NCI-H748 (cell line): ENCODE measurements at regions not wholly inside any gene's neighbourhood (a gene's known extent, or its start where the extent isn't known, plus 50 kb on each side); places are given as distances from the start of the nearest gene placed in this dataset.
"Not testable (repeated sequence)": the region's sequence is repeated elsewhere in the genome, so short reads cannot be mapped to it uniquely, and the experiment has no call there.

Source experiments
- DNase-seq: peaks from one replicate; lab custom pipeline; 2025; ENCODE audit not compliant: unreplicated experiment; lab: John Stamatoyannopoulos, UW

DNA sequence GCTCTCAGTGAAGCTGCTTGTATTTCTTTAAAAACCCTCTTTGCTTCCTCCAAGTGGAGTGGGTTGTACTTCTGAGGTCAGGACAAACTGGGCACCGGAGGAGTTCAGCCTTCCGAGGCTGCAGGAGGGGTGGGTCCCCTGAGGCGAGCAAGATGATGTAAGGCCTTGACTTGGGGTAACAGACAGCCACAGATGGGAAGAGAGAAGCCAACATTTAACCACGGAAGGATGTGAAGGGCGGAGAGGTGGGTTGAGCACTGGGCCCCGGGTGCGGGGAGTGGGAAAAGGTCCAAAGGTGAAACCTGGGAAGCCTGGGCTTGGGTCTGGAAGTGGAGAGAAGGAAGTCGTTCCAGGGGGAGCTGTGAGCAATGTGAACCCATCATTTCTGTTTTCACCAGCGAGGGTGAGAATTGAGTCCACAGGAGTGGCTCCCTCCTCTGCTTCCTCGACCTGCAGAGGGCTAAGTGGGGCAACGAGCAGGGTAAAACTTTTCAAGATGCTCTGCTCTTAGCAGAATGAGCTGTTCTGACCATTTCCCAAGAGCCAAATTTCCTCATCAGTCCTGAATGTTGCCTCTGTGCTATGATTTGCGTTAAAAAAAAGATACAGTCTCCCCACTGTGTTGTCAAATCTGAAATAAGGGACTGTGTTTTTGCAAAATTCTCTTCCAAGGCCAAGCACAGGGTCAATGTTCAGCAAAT, 137.7 kb upstream of the CRHR1 start:
- no peak for DNase-seq

DNA sequence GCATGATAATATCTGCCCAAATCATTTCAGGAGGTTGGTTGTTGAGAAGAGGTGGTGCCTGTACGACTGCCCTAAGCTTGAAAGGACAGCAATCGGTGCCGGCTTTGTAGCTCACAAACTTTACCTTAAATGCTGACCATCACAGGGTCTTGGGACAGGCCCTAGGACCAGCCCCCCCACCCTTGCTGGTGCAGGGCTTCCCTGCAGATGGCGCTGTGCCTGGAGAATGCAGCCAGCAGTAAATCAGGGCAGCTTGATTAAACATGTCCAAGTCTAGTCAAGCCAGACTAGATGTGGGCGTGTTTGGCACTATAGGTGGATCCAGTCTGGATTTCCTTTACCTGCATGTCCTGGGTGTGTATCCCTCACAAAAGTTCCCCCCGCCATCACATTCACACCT, 135.5 kb upstream of the CRHR1 start:
- DNase-seq, result peak; percentile 20

DNA sequence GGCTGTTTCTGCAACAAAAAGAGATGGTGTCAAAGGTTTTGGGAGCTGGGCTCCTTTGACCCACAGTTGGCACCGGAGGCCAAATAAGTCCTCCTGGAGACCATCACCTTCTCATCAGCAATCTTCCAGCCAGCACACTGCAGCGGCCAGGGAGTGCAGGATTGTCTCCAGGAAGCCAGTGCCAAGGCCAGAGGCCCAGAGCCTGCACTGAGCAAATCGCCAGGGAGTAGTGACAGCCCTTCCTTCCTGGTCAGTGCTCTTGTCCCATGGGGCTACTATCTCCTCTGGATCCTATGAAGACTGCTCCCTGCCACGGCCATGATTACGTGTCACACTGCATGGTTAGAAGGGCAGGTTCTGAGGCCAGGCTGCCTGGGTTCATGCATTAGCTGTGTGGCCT, 134.3 kb upstream of the CRHR1 start:
- no peak for DNase-seq

DNA sequence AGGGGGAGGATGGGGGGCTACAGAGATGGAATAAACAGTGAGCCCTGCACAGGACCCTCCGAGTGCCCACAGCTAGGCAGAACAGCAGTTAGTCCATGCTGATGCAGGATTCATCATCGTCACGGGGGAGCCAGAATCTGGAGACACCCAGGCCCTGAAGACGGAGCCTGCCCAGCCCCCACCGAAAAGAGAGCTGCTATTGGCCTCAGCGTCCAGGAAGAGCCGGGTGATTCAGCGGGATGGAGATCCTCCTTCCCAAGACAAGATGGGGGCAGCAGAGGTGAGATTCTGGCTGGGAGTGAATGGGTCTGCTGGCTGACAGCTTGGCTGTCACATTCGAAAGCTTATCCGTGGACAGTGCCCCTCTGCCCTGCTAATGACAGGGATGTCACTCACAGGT, 133.6 kb upstream of the CRHR1 start:
- DNase-seq, result no peak

DNA sequence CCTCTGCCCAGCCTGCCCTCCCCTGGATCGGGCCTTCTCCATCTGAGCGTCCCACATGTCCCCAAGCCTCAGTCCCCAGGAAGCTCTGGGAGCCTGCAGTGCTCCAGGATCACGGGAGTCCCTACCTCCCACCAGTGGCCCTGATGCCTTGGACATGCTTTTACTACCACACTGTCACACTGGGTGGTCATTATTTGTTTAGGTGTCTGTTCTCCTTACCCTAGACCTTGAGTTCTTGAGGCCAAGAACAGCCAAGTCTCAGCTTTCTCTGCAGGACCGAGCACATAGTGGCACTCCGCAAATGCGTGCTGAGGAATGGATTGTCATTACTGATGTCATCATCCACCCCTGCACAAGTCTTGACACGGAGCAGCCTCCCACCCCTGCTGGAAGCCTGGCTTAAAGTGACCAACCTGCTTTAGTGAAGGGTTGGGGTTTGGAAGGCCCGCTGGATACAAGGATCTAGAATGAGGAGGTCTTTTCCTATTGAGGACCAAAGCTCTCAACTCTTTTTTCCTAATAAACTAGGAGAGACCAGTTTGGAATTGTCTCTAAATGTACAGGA, 132.9 kb upstream of the CRHR1 start:
- DNase-seq, result no peak

DNA sequence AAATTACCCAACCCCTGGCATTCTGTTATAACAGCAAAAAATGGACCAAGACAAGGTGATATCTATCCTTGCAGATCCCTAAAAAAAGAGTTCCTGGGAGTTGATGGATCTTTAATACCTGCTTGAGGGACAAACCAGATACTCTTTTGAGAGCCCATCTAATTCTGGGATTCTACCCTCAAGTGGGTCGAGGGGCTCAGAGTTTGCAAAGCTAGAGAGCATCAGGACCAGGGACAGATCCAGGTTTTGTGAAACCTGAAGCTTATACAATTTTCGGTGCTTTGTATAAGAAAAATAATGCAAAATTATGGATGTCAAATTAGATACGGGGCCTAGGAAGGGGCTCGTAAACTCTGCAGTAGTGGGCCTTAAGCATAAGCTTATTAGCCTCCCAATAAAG, 130.5 kb upstream of the CRHR1 start:
- no peak for DNase-seq

DNA sequence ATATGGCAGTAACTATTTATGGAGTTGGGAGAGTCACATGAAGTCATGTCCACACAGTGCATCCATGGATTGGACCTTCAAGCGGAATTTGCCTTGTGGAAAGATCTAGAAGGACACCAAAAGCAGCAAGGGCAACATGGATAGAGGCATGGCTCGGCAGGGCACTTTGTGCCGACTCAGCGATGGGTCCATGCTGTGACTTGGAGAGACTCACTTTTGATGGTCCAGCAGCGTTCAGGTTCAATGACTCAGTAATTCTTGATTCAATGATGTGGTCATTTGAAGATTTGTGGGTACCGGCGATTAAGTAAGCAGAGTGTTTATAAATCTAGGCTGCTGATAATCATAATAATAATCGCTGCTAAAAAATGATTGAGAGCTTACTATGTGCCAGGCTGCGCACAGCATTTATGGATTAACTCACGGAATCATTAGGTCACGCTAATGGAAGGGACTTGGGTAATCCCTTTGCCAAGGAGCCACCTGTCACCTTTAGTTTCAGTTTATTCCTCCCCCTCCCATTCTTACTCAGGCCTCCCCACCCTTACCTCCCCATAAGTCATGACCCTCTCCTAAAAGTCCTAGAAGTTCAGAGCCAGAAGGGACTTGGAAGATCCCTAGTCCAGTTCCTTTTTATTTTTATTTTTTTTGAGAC, 127.5 kb upstream of the CRHR1 start:
- no peak for DNase-seq

DNA sequence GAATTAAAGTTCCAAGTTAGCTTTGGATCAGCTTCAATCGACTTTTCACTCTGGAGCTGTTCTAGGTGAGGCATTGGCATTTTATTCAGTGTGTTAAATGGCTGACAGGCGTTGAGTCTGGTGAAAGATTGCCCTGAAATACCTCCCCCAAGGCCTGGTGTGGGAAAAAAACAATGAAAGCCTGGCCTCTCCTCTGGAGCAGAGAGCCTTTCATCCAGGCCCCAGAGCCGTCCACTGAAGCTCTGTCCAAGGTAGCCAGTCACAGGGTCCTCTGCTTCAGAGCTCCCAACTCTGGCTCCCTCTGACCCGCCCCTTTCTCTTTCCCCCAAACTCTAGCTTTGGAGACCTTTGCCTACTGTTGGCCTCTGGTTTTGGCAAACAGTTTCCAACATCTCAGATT, 123.6 kb upstream of the CRHR1 start:
- no peak for DNase-seq

DNA sequence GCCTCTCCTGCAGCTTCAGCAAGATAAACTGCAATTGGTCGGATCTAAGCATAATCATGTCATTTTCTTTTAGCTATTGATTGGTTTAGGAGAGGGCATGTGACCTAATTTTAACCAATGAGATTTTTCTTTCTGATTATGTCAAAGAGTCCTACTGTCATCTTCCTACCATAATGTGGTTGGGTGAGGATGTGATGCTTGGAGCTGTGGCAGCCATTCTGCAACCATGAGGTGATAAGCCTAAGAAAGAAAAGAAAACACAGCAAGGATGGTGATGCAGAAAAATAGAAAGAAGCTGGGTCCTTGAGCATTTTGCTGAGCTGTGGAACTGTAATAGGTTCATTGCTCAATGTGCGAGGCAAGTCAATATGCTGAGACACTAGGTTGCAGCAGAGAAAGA, 121.7 kb upstream of the CRHR1 start:
- no peak for DNase-seq

DNA sequence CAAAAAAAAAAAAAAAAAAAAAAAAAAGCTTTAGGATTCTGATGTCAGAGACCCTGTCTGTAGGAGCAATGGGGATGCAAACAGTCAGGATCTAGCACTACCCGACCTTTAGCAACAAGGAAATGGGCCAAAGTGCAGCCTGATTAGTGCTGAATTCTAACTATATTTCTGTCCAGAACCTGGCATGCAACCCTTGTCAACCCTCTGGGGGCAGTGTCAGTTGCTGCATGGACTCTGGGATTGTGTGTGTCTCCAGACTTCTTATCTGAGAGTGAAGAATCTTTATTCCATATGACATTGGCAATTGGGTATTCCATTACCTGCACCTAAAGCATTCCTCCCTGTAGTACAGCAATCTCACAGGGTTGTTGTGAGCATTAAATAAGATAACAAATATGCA, 120.3 kb upstream of the CRHR1 start:
- DNase-seq, result no peak

DNA sequence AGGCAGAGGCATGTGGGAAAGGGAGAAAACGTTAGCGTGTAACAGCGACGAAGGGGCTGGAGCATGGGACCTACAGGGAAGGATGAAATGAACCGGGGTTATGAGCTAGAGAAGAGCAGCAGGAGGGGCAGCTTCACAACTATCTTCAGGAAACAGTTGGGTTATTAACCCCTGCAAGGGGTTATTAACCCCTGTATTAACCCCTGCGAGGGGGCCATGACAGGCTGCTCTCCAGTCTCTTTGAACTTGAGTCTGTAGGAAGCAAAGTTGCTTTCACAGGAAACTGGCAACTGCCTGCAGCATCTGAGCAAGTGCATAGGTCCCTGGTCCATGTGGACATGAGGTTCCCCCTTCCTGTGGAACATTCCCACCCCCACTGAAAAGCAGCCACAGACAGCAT, 119.2 kb upstream of the CRHR1 start:
- DNase-seq, result no peak

DNA sequence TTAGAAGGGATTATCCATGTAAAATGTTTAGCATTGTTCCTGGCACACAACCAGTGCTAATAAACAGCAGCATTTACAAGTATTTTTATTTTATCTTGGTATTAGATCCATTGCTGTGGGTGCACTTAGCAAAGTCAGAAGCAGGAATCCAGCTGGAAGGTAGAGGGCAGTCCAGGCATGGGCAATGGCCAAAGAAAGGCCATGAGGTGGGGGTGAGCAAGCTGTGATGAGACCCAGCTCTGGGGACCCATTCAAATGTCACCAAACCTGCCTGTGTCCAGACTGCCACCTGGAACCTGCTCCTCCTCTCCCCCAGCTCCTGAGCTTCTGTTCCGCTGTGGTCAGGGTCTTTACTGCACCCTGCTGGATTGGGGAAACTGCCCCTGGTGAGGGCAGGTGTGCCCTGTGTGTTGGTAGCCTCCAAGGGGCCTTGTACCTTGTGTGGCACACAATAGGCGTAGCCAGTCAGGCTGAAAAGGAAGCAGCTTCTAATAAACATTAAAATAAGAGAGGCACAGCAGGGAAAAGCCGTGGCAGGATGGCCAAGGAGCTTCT, 118.0 kb upstream of the CRHR1 start:
- no peak for DNase-seq

DNA sequence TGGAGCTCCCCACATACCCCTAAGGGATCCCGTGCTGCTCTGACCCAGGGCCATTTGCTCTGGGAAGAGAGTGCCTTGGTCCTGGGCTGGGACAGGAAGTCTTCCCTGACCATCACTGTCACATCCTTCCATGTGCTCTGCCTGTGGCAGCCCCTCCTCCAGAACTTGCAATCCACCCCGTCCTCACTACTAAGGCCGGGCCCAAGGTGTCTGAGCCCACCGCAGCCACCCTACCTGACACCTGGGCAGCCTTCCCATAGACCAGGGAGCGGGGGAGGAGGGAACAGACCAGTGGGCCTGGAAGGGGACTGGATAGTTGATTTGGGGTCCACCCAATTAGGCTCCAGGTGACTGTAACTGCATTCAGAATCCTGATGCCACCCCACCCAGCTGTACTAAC, 117.5 kb upstream of the CRHR1 start:
- no peak for DNase-seq

DNA sequence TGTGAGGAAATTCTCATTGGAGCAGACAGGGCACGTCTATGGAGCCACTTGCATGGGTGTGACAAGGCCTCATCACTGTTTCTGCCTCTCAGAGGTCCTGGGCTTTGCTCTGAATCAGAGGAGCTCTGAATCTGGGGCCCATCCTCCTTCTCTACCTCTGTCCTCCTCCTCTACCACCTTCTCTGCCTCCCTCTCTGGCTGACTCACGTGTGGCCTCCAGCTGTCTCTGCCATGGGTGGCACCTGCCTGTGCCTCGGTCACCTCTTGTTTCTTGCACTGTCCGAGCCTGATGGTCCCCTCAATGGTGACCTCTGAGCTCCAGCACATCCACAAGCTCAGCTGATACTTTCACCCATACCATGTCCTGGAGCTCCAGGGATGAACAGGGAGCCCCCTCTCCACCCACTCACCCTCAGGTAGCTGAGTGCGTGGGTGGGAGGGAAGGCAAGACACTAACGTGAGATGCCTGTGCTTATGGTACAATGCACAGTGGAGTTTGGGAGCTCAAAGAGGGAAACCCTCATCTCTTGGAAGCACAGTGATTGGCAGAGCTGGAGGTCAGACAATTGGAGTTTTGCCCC, 116.4 kb upstream of the CRHR1 start:
- no peak for DNase-seq

DNA sequence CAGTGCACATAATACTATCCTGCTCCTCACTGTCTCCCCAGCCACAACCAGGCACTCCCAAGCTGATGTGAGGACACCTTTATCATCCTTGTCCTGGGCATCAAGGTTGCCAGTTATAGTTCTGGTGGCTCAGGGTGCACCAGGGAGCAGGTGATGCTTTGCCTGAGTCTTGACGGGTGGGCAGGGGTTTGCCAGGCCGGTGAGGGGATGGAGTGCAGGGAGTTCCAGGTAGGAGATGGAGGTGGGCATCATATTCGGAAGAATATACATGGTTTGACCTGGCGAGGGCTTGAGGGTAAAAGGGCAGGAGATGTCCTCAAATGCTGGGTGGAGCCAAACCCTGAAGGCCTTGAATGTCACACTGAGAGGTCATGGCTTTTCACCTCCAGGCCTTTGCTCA, 115.8 kb upstream of the CRHR1 start:
- DNase-seq, result no peak

DNA sequence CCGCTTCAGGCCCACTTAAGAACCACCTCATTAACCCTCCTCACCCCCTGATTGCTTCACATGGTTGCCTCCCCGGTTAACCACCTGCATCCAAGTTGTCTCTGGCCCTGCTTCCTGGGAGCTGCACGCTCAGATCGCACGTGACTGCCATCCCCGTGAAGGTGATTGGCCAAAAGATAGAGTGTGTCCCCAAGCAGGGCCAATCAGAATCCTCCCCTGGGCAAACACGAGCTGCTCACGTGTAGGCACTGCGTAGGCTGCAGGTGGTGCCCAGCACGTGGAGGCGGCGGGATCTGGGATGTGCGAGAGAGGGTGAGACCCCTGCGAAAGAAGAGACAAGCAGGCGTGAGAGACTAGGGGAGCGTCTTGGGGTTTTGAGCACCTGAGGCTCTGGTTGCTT, 111.8 kb upstream of the CRHR1 start:
- peak; percentile 67 for DNase-seq

DNA sequence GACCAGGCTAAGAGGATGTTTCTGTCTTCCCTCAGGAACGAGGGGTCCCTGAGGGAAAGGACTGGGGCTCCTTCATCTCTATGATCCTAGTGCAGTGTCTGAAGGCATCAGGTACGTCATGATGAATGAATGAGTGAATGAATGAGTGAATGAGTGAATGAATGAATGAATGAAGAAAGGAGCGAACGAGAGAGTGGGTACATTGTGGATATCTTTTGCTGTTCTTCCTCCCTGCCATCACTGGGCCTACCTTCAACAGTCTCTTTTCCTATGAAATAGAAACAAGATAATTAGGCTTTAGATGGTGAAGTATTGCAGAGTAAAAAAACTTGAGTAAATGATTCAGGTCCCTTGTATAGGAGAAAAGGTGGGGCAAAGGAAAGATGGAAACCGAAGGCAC, 111.3 kb upstream of the CRHR1 start:
- DNase-seq, result no peak

DNA sequence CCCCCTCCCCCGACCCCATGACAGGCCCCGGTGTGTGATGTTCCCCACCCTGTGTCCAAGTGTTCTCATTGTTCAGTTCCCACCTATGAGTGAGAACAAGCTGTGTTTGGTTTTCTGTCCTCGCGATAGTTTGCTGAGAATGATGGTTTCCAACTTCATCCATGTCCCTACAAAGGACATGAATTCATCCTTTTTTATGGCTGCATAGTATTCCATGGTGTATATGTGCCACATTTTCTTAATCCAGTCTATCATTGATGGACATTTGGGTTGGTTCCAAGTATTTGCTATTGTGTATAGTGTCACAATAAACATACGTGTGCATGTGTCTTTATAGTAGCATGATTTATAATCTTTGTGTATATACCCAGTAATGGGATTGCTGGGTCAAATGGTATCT, 110.4 kb upstream of the CRHR1 start:
- DNase-seq, result not testable (repeated sequence)

DNA sequence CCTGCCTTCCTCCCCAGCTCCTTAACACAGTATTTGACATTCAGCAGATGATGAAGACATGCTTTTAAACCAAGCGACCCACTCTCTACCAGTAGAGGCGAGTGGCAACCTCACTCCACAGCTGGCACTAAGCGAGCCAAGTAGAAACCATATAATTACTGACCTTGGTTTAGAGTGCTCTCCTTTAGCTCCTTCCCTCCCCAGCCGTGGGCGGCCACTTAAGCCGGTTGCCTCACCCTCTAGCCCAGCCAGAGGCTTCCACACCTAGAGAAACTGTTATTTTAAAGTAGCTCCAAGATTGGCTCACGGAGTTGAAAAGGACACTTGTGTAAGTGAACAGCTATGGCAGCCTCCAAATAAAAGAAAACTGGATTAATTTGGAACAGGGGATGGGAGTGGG, 109.1 kb upstream of the CRHR1 start:
- DNase-seq, result no peak

DNA sequence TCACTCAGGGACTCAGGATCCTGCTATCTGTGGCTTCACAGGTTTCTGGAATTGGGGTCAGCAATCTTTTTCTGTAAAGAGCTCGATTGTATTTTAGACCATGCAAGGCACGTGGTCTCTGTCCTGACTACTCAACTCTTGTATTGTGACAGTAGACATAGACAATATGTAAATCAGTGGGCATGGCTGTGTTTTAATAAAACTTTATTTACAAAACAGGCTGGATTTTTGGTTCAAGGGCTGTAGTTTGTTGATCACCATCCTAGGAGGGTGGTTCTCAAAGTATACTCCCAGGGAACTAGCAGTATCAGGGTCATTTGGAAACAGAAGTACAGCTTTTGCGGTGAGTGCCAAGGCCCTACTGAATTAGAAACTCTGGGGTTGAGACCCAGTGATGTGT, 108.2 kb upstream of the CRHR1 start:
- DNase-seq, result no peak

DNA sequence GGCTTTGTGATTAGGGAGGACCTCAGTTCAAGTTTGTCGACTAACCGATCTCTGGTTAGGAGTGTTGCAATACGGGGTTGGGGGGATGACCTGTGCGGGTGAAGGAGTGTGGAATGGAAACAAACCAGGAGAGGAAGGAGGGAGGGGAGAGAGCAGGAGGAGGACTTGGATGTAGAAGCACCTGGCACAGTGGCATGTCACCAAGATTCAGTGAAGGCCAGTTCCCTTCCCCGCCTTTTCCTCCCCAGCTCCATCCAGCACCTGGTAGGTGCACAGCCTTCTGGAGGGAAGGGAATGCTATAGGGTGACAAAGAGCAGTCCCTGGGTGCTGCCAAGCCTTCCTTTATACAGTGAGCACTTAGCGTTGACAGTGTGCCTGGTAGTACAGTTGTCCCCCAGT, 107.4 kb upstream of the CRHR1 start:
- DNase-seq, result no peak

DNA sequence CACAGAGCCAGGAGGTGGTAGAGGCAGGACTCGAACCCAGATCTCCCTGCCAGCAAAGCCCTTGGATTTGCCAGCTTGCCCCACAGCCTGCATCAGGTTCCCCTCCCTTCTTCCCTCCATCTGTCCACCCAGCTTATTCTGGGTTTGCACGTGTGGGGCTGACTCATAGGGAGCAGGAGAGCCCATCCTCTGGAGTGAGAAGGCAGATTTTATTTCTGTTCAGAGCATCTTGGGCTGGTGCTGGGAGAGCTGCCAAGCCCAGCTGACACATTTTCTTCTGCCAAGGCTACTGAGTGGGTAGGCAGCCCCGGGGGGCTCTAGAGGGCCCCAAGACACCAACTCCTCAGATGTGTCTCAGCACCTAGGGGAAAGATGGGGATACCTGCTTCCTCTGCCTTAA, 106.3 kb upstream of the CRHR1 start:
- DNase-seq, result no peak
